NCI-H345 treated with DMSO at 0.1 percent for 48 hours (cell line): ENCODE measurements at regions not wholly inside any gene's neighbourhood (a gene's known extent, or its start where the extent isn't known, plus 50 kb on each side); places are given as distances from the start of the nearest gene placed in this dataset.
A peak's percentile ranks its signal among the peaks of the same experiment; 100 is the strongest.
"Not testable (repeated sequence)": the region's sequence is repeated elsewhere in the genome, so short reads cannot be mapped to it uniquely, and the experiment has no call there.

Experiments
- DNase-seq: peaks from one replicate; lab custom pipeline; 2025; ENCODE audit not compliant: unreplicated experiment; lab: John Stamatoyannopoulos, UW

GRCh38 chr2:59399126-59399525, 1154.3 kb downstream of the BCL11A start:
- no peak for DNase-seq

GRCh38 chr2:59398081-59398480, 1155.4 kb downstream of the BCL11A start:
- no peak for DNase-seq

- no peak for DNase-seq
Observed at GRCh38 chr2:59395119-59395518, 1154.0 kb upstream of the FANCL start.

GRCh38 chr2:59391896-59392295, 1150.8 kb upstream of the FANCL start:
- no peak for DNase-seq

DNA sequence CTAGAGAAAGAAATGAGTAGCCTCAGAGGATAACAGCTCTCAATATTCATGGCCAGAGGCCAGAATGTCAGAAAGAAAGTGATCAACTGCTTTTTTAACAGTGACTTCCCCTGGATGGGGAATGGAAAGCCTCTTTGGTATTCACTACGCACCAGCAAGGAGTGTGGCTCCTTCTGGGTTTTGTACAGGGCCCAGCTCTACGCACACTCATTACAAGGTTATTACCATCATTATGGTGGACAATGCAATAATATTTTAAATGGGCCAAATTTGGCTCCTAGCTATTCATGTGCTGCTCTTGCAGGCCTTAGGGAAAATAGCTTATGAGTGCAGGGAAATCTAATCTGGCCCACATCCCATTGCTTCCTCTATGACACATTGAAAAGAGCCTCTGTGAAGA, 1149.5 kb upstream of the FANCL start:
- no peak for DNase-seq

DNA sequence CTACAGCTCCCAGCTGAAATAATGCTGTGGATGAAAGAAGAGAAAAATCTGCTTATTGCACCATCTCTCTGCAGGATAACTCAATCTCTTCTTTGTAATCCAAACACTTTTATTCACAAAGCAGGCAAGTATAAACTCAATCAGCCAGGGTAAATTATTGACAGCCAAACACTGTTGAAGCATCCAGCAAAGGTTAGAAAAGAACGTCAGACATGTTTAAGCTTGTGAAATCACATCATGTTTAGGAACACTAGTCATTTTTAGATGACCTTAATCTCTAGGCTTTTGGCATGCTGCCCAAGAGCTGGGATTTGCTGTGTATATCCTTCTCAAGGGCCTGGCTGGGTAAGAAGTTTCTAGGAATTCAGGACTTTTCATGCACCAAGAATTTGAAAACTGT, 1148.1 kb upstream of the FANCL start:
- DNase-seq: peak; percentile 19

- DNase-seq: no peak
Observed at GRCh38 chr2:59385971-59386370, 1144.8 kb upstream of the FANCL start.

GRCh38 chr2:59383473-59383872, 1142.3 kb upstream of the FANCL start:
- peak; percentile 98 for DNase-seq

GRCh38 chr2:59378127-59378526, 1137.0 kb upstream of the FANCL start:
- no peak for DNase-seq

GRCh38 chr2:59366288-59366687, 1125.2 kb upstream of the FANCL start:
- no peak for DNase-seq

GRCh38 chr2:59354498-59354897, 1113.4 kb upstream of the FANCL start:
- no peak for DNase-seq

GRCh38 chr2:59353306-59353921, 1112.3 kb upstream of the FANCL start:
- DNase-seq: no peak

DNA sequence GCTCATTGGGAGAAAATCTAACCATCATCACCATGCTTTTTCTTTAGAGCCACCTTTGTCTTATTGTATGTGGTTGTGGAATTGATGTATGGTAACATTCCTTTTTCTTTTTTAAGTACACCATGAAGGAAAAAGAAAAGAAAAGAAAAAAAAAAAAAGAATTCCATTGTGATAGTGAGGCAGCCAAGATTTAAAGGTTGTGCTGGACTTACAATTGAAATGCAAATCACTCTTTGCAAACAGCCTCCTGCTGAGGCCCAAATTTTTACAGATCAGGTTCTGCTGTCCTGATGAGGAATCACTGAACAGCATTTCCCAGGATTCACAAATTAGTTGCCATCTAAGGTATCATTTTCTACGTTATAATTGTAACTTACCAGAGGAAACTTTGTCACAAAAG, 1101.0 kb upstream of the FANCL start:
- no peak for DNase-seq

DNA sequence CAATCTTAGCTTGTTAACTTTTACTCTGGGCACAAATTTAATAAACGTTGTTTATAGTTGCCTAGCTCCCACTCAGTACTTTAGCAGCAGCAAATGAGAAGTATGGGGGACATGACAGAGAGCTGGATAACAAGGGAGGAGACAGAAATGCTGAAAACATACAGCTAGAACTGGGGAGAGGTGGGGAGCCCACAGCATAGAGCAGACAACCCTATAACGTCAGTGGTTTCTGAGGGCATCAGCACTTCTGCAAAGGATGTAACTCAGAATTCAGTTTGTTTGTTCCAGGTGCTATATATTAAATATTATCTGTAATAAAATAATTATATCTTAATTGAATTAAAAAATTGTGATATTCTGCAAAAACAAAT, 1098.7 kb upstream of the FANCL start:
- DNase-seq: no peak

GRCh38 chr2:59339121-59339836, 1098.2 kb upstream of the FANCL start:
- DNase-seq: no peak

DNA sequence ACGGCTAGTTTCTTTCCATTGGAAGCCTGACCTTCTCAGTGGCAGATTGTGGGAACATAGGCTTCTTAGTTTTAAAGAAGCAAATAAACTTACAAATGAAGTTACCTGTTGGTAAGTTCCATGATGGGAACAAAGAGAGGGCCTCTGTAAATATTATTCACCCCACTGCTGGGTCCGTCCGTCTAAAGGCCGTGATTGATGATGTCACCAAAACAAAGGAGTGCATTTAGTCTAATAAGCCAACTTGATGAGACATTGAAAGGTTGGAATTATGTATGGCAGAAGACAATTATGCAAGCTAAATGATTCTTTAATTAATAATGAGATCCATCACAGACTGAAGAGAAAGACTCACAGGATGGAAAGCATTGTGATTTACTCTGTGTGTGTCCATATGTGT, 1091.9 kb upstream of the FANCL start:
- no peak for DNase-seq

GRCh38 chr2:59326581-59327365, 1085.6 kb upstream of the FANCL start:
- DNase-seq: not testable (repeated sequence)

GRCh38 chr2:59322870-59323269, 1081.7 kb upstream of the FANCL start:
- DNase-seq: no peak

GRCh38 chr2:59322005-59322404, 1080.9 kb upstream of the FANCL start:
- DNase-seq: no peak

GRCh38 chr2:59314031-59314766, 1073.1 kb upstream of the FANCL start:
- DNase-seq: no peak
